Vagina (tissue), 2 donors: ENCODE measurements at regions not wholly inside any gene's neighbourhood (a gene's known extent, or its start where the extent isn't known, plus 50 kb on each side); places are given as distances from the start of the nearest gene placed in this dataset.

Experiments
- DNase-seq, 2 donors: peaks; one replicate each; pipeline ENCODE4 v3.0.0-alpha.2; 2017; ENCODE audit errors: extremely low spot score in 2 of 2
- H3K27ac ChIP-seq: fragments of 200-600 bp; sonication (generic); one replicate; pipeline ENCODE4 v1.5.1; 2019
- H3K27me3 ChIP-seq: fragments of 200-600 bp; sonication (generic); one replicate; pipeline ENCODE4 v1.5.1; 2019
- H3K36me3 ChIP-seq, 2 donors: fragments of 200-600 bp; sonication (generic); one replicate each; pipeline ENCODE4 v1.5.1; 2017 to 2019
- H3K4me1 ChIP-seq: fragments of 200-600 bp; sonication (generic); one replicate; pipeline ENCODE4 v1.5.1; 2019
- H3K4me3 ChIP-seq, 2 donors: fragments of 200-600 bp; sonication (generic); 1 replicate in 1 of 2; 2 replicates in 1 of 2; pipeline ENCODE4 v1.5.1; 2016 to 2019
- H3K9me3 ChIP-seq: fragments of 200-600 bp; sonication (generic); one replicate; pipeline ENCODE4 v1.5.1; 2019
- CTCF ChIP-seq, 3 experiments: fragments of 450-650 bp in 2 of 3; fragments of 200-600 bp in 1 of 3; sonication (generic) in 1 of 3; IDR thresholded peaks; one replicate each; pipeline ENCODE4 v1.5.1; 2017 to 2019; ENCODE audit warnings: antibody characterized with exemption in 3 of 3, mild to moderate bottlenecking in 2 of 3, moderate library complexity in 2 of 3
- POLR2A ChIP-seq, 2 donors: fragments of 450-650 bp; IDR thresholded peaks; one replicate each; pipeline ENCODE4 v1.6.1; 2017; ENCODE audit warnings: antibody characterized with exemption in 2 of 2, mild to moderate bottlenecking in 2 of 2, moderate library complexity in 2 of 2
- POLR2AphosphoS5 ChIP-seq, 2 donors: sonication (generic); formaldehyde crosslinking; IDR thresholded peaks; one replicate each; pipeline ENCODE4 v1.9.0; 2017; ENCODE audit warnings: antibody characterized with exemption in 2 of 2, mild to moderate bottlenecking in 2 of 2, low read depth in 1 of 2; ENCODE audit not compliant: insufficient read depth in 1 of 2
- intact Hi-C: fragments of 100-400 bp; cut with DNase I; formaldehyde crosslinking; loops from one replicate; pipeline ENCODE4 v1.15.1; 2023

DNA sequence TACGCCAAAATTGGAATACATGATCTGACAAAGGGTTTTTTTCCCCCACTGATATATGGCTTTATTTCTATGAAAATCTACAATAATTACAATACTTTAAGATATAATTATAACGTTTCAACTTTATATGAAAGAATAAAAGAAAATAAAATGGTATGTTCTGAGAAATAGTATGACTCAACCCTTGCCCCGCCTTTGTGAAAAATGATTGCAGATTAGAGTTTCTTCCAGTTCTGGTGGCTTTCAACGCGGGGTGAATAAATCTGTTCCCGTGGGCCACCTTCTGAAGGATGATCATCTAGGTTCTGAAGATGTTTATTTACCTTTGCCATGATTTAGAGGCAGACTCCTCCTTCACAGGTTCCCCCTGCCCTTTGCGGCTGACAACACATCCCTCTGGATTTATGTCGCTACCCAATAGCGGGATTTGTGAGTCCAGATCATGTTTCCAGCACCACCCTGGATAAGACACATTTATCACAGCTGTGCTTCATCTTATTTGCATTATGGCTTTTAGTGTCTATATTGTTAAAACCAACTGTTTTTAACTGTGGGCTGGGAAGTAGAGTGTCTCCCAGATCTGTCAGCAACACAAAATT is 607.0 kb upstream of the KIRREL3 start:
- no peaks in the 10 kb centered on the region for H3K9me3 ChIP-seq
- H3K4me3 ChIP-seq: no peak overlapping the region
- H3K36me3 ChIP-seq: no peaks in the 10 kb centered on the region
- H3K4me1 ChIP-seq: no peaks in the 10 kb centered on the region
- intact Hi-C loops: no loop called here
- TF ChIP-seq POLR2A (IDR thresholded peaks at IDR 0.05) (no peak), POLR2AphosphoS5 (IDR thresholded peaks at IDR 0.05; ENCODE audit: insufficient read depth in 1 of 2, low read depth in 1 of 2) (no peak), CTCF (IDR thresholded peaks at IDR 0.05) (no peak)
- no peaks in the 10 kb centered on the region for H3K27me3 ChIP-seq
- DNase-seq: no peak
- H3K27ac ChIP-seq: no peak overlapping the region

DNA sequence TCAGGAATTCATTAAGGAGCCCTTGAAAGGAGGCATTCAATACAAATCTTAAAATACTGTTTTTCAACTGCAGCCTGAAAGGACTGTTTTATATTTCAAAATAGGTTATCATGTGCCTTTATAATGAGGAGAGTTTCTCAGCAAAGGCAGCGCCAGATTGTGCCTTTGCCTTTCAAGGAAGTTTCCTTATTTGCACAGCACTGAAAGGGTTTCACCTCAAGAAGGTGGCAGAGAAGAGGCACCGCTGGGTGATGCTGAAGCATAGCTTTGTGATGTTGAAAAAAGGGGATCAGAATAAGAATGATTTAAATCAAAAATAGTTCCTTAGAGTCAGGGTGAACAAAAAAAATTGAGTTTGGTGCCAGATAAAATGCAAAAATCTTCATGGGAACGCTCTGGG is 601.0 kb upstream of the KIRREL3 start:
- Histone ChIP-seq H3K27ac (no peak overlapping the region), H3K9me3 (no peaks in the 10 kb centered on the region), H3K36me3 (no peaks in the 10 kb centered on the region), H3K27me3 (no peaks in the 10 kb centered on the region), H3K4me1 (no peaks in the 10 kb centered on the region), H3K4me3 (no peak overlapping the region)
- intact Hi-C loops: no loop called here
- TF ChIP-seq CTCF (IDR thresholded peaks at IDR 0.05) (no peak), POLR2A (IDR thresholded peaks at IDR 0.05) (no peak), POLR2AphosphoS5 (IDR thresholded peaks at IDR 0.05; ENCODE audit: insufficient read depth in 1 of 2, low read depth in 1 of 2) (no peak)
- DNase-seq: no peak

GRCh38 chr11:127600674-127601073 is 600.1 kb upstream of the KIRREL3 start:
- intact Hi-C loops: no loop called here

GRCh38 chr11:127598476-127598875 is 597.9 kb upstream of the KIRREL3 start:
- no peak overlapping the region for H3K27ac ChIP-seq

More at GRCh38 chr11:127600674-127601073, 600.1 kb upstream of the KIRREL3 start:
- Histone ChIP-seq H3K4me3 (no peak overlapping the region), H3K27me3 (no peaks in the 10 kb centered on the region), H3K27ac (no peak overlapping the region), H3K36me3 (no peaks in the 10 kb centered on the region), H3K4me1 (no peaks in the 10 kb centered on the region), H3K9me3 (no peaks in the 10 kb centered on the region)
- DNase-seq: no peak
- TF ChIP-seq CTCF (IDR thresholded peaks at IDR 0.05) (no peak), POLR2AphosphoS5 (IDR thresholded peaks at IDR 0.05; ENCODE audit: insufficient read depth in 1 of 2, low read depth in 1 of 2) (no peak), POLR2A (IDR thresholded peaks at IDR 0.05) (no peak)

More at GRCh38 chr11:127598476-127598875, 597.9 kb upstream of the KIRREL3 start:
- intact Hi-C loops: no loop called here
- TF ChIP-seq CTCF (IDR thresholded peaks at IDR 0.05) (no peak), POLR2A (IDR thresholded peaks at IDR 0.05) (no peak), POLR2AphosphoS5 (IDR thresholded peaks at IDR 0.05; ENCODE audit: insufficient read depth in 1 of 2, low read depth in 1 of 2) (no peak)
- Histone ChIP-seq H3K36me3 (no peaks in the 10 kb centered on the region), H3K4me3 (no peak overlapping the region), H3K27me3 (no peaks in the 10 kb centered on the region), H3K4me1 (no peaks in the 10 kb centered on the region), H3K9me3 (no peaks in the 10 kb centered on the region)
- DNase-seq: no peak
